Skin epidermis (tissue), 12 donors: ENCODE measurements at regions not wholly inside any gene's neighbourhood (a gene's known extent, or its start where the extent isn't known, plus 50 kb on each side); places are given as distances from the start of the nearest gene placed in this dataset.
A peak's percentile ranks its signal among the peaks of the same experiment; 100 is the strongest.

ENCODE experiments used
- H3K27ac ChIP-seq, 21 experiments: fragments of 200-600 bp; sonication (generic) in 11 of 21; one replicate each; pipeline ENCODE4 v1.5.0; 2020; ENCODE audit warnings: mild to moderate bottlenecking in 3 of 21, inconsistent platforms in 2 of 21, moderate library complexity in 2 of 21
- H3K4me3 ChIP-seq, 7 experiments: fragments of 200-600 bp; sonication (generic) in 2 of 7; one replicate each; pipeline ENCODE4 v1.5.0; 2020; ENCODE audit warnings: inconsistent platforms in 2 of 7, mild to moderate bottlenecking in 2 of 7, moderate library complexity in 1 of 7

DNA sequence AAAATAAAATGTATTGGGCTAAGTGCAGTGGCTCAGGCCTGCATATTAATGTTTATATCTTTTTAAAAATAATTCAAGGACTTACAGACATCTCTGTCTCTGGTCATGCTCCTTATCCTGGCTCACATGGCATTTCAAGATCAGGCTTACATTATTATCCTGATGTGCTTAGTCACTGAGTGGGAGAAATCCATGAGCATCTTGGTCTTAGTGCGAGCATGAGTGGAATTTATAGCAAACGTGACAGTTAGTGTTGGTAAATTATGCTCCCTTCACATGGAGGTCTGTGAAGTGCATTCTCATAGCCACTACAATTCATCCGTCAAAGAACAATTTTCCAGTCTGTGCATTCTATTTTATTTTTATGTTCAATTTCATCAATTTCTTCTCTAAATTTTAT, 237.8 kb upstream of the EDIL3 start:
- no peak overlapping the region for H3K27ac ChIP-seq
- H3K4me3 ChIP-seq: no peak overlapping the region

- Histone ChIP-seq H3K4me3 (no peak overlapping the region), H3K27ac (no peak overlapping the region)
Observed at GRCh38 chr5:84618262-84618661, 233.6 kb upstream of the EDIL3 start.

GRCh38 chr5:84614906-84615305, 230.2 kb upstream of the EDIL3 start:
- Histone ChIP-seq H3K4me3 (no peak overlapping the region), H3K27ac (no peak overlapping the region)

GRCh38 chr5:84606784-84607183, 222.1 kb upstream of the EDIL3 start:
- no peak overlapping the region for H3K27ac ChIP-seq

DNA sequence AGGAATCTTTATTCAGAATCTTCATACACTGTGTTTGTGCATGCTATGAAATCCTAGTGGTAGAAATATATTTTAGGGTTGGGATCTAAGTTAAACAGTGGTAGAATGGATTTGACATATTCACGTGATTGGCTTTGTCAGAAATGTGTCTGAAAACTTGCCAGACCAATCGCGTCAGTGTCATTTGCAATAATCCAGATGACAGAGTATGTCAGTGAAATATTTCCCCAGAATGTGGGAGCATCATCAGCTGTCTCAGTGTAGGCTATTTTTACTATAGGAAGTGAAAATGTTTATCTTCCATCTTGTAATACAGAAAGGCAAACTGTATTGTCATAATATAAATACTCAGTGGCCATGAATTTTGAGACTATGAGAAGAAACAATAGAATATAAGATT, 220.6 kb upstream of the EDIL3 start:
- H3K27ac ChIP-seq: no peak overlapping the region

More at GRCh38 chr5:84606784-84607183, 222.1 kb upstream of the EDIL3 start:
- H3K4me3 ChIP-seq: no peak overlapping the region

DNA sequence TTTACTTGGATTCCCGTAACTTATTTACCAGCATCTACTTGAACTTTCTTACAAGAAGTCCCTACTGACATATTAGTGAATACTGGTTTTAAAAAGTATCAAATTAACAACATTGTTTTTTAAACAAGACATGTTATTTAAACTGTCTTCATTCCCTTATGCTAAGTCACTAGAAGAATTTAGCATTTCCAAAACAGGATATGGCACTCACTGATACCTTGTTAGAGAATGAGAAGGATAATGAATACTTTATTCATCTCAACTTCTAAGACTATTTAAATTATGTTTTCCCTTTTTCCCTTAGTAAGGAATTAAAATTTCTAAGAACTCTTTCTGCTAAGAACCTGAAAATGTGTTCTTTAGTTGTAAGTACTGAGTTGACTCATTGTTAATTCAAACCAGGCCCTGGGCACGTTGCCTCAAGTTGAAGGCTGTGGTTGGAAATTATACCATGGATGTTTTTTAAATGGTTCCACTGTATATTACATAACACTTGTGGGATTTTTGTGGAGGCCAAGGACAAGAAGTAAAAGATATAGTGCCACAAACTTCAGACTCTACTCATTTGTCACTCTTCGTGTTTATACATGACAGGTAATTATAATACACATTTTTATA, 219.0 kb upstream of the EDIL3 start:
- Histone ChIP-seq H3K4me3 (no peak overlapping the region), H3K27ac (peak overlapping the region in 1 of 21 experiments; percentile 7)

More for the DNA sequence above, 220.6 kb upstream of the EDIL3 start:
- H3K4me3 ChIP-seq: no peak overlapping the region

GRCh38 chr5:84602371-84602771, 217.7 kb upstream of the EDIL3 start:
- Histone ChIP-seq H3K4me3 (no peak overlapping the region), H3K27ac (no peak overlapping the region)

GRCh38 chr5:84599964-84600363, 215.3 kb upstream of the EDIL3 start:
- no peak overlapping the region for H3K4me3 ChIP-seq
- H3K27ac ChIP-seq: no peak overlapping the region

- H3K27ac ChIP-seq: no peak overlapping the region
- H3K4me3 ChIP-seq: no peak overlapping the region
Observed at GRCh38 chr5:84597904-84598303, 213.2 kb upstream of the EDIL3 start.

DNA sequence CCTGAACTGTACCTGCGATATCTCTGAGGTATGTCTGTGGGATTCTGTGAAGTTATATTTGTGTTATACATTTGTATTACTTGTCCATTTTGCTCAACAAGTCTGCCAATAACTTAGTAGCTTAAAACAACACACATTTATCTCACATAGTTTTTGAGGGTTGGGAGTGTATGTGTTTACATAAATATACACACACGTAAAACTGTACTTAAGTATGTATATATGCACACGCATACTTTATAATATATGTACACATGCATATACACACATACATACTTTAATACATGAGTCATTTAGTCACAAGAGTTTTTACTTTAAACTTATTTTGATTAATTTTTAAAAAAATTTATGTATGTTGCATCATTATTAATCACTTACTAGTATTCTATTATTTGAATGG, 205.9 kb upstream of the EDIL3 start:
- Histone ChIP-seq H3K4me3 (no peak overlapping the region), H3K27ac (no peak overlapping the region)

- H3K4me3 ChIP-seq: no peak overlapping the region
- H3K27ac ChIP-seq: no peak overlapping the region
Observed at GRCh38 chr5:84589926-84590325, 205.2 kb upstream of the EDIL3 start.

- Histone ChIP-seq H3K4me3 (no peak overlapping the region), H3K27ac (no peak overlapping the region)
Observed at GRCh38 chr5:84585218-84585617, 200.5 kb upstream of the EDIL3 start.

GRCh38 chr5:84578226-84578625, 193.5 kb upstream of the EDIL3 start:
- no peak overlapping the region for H3K4me3 ChIP-seq
- no peak overlapping the region for H3K27ac ChIP-seq

DNA sequence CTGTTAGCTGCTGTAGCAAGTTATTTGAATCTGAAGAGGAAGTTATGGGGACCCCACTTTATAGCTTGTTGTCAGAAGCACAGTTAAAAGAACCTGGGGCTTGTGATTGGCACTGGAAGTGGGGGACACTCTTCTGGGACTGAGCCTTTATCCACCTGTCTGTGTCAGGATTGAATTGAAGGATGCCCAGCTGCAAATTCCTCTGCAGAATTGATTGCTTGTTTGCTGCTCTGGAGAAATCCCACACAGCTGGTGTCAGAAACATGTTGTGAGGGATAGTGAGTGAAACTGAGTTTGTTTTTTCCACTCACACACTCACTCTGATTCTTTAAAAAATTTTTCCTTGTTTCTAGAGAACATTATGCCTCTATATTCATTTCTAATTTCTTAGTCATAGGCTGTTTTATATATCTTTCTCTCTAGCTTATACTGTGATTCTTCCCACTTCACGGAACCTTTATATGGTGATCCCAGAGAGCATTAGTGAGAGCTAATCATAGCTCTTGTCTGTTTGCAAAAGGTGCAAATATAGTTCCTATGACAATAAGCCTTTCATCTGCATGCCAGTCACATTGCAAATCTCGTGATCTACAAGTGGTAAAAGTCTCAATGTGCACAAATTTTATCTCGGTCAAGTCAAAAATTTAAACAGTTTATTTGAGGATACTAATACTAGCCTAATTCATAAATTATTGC, 188.5 kb upstream of the EDIL3 start:
- no peak overlapping the region for H3K27ac ChIP-seq
- no peak overlapping the region for H3K4me3 ChIP-seq

- no peak overlapping the region for H3K4me3 ChIP-seq
- H3K27ac ChIP-seq: no peak overlapping the region
Observed at GRCh38 chr5:84569307-84569706, 184.6 kb upstream of the EDIL3 start.

DNA sequence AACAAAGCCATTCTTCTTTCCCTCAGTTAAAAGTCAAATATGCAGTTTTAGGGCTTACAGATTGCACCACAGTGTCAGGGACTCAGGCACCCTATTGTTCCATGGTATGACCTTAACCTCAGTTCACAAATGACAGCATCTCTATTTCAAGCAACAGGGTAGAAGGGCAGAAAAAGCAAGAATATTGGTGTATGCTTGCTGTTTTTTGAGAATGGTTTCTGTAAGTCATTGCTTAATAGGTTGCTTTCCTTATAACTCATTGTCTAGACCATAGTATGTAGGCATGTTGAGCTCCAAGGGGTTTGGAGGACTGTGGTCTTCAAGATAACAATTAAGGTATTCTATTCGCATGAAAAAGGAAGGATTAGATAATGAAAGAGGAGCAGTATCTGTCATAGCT, 183.5 kb upstream of the EDIL3 start:
- Histone ChIP-seq H3K27ac (no peak overlapping the region), H3K4me3 (no peak overlapping the region)

- Histone ChIP-seq H3K4me3 (no peak overlapping the region), H3K27ac (no peak overlapping the region)
Observed at GRCh38 chr5:84565866-84566265, 181.2 kb upstream of the EDIL3 start.

DNA sequence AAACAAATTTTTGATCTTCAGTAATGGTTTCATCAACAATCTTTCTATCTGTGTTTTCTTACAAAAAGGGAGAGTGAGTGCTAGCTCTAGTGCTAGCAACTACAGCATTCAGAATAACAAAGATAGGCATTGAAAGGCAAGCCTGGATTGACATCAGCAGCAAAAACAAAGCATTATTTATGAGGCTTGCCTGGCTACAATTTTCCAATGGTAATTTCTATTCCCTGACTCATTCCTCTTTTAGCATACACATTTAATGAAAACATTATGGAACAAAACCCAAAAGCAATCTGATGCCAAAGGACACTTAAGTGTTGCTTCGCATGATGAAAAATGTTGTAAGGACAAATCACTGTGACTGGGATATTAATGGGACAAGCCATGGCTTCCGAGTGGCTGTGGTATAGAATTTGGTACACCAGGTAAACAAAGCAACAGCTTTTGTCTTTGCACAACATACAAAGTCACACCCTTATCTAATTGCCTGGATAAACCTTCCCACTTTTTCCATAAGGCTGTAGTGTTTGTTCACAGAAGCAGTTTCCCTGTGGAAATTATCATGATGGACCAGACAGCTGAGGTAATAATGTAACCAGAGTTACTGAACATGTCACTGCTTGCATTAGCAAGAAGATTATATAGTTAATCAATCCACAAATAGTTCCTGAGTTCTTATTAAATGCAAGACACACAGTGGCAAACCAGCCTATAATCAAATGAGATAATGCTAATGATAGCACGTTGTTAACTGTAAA, 179.8 kb upstream of the EDIL3 start:
- Histone ChIP-seq H3K27ac (no peak overlapping the region), H3K4me3 (no peak overlapping the region)

DNA sequence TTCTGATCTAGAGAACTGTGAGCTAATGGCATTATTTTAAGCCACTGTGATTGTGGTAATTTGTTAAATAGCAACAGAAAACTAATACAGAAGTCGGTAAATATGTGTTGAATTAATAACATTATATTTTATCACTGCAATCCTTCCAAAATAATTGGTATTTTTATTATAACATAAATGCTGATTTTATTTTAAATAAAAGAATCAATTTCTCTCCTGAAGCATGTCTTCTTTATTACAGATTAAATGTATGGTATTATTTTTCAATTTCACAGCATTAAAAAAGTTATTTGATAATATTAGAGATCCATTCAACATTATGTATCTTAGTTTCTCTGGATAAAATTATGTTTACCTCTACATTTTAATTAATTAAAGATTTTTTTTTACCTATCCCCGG, 165.5 kb upstream of the EDIL3 start:
- Histone ChIP-seq H3K4me3 (no peak overlapping the region), H3K27ac (no peak overlapping the region)

GRCh38 chr5:84549054-84549453, 164.4 kb upstream of the EDIL3 start:
- no peak overlapping the region for H3K4me3 ChIP-seq
- H3K27ac ChIP-seq: no peak overlapping the region

GRCh38 chr5:84546686-84547085, 162.0 kb upstream of the EDIL3 start:
- H3K27ac ChIP-seq: no peak overlapping the region
- H3K4me3 ChIP-seq: no peak overlapping the region
